Natural killer cell treated with Interleukin-12 subunit alpha and Interleukin-12 subunit beta and Interleukin-15 and Interleukin-18, amount 100 ng/mL, for 72 hours (primary cell): ENCODE measurements at regions not wholly inside any gene's neighbourhood (a gene's known extent, or its start where the extent isn't known, plus 50 kb on each side); places are given as distances from the start of the nearest gene placed in this dataset.

Experiments used
- ATAC-seq, 2 donors: fragments of 150-1000 bp; cut with Tn5 transposase in 1 of 2; sonication (Bioruptor Pico), chemical (Tn5 transposase) in 1 of 2; 2 replicates each; pipeline ENCODE4 v1.10.0; 2021
- DNase-seq: peaks from one replicate; pipeline ENCODE4 v3.0.0; 2022; ENCODE audit warnings: low spot score
- H3K27ac Mint-ChIP-seq, 2 donors: 1 replicate in 1 of 2; 2 replicates in 1 of 2; pipeline ENCODE4 v1.8.0; 2022; ENCODE audit warnings: mixed read lengths in 2 of 2, mild to moderate bottlenecking in 1 of 2, moderate library complexity in 1 of 2
- H3K27me3 Mint-ChIP-seq, 2 donors: 1 replicate in 1 of 2; 2 replicates in 1 of 2; pipeline ENCODE4 v1.8.0; 2022; ENCODE audit warnings: mixed read lengths in 2 of 2
- H3K36me3 Mint-ChIP-seq: one replicate; pipeline ENCODE4 v1.8.0; 2022; ENCODE audit warnings: mixed read lengths
- H3K4me1 Mint-ChIP-seq, 2 donors: 1 replicate in 1 of 2; 2 replicates in 1 of 2; pipeline ENCODE4 v1.8.0; 2022; ENCODE audit warnings: low read depth in 2 of 2, mixed read lengths in 2 of 2, mild to moderate bottlenecking in 1 of 2
- H3K4me3 Mint-ChIP-seq: one replicate; pipeline ENCODE4 v1.8.0; 2022; ENCODE audit warnings: mixed read lengths
- H3K9me3 Mint-ChIP-seq: 2 replicates; pipeline ENCODE4 v1.8.0; 2022; ENCODE audit warnings: mixed read lengths

- Mint-ChIP-seq H3K27me3 (peaks cover 14 to 36% of the 10 kb centered on the region in 2 donors), H3K9me3 (no peaks in the 10 kb centered on the region), H3K36me3 (no peaks in the 10 kb centered on the region), H3K4me1 (no peaks in the 10 kb centered on the region), H3K27ac (no peak overlapping the region), H3K4me3 (no peak overlapping the region)
- ATAC-seq (no peak), DNase-seq (no peak)
Observed at GRCh38 chr5:169439362-169439761, 138.4 kb upstream of the SLIT3 start.

DNA sequence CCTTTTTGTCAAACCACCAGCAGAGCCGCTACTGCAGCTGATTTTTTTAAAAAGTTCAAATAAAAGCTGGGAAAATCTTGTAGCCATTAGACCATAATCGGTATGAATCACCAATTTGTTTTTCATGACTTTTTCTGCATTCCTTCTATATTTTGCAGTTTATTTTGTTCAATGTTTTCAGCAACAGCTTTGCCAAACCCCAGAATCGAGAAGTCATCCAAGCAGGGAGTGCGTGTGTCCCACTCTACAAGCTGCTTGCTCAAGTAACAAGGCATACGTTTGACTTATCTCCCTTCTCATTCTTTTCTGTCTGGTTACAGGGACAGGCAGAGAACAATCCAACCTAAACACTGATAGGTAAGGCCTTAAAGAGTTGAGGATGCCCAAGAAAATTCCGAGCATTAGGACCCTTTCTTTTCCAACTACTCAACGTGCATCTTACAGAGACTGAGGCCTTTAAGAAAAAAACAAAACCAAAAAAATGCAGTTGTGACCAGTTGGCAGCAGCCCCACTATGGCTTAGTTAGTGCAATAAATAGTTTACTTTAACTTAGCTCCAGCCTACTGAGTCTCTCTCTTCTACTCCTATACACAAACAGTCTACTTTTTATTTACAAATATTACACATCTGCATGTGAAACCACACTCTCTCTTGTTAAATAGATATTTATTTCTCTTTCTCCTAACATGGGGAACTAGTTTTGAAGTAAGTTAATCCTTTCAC, 134.7 kb upstream of the SLIT3 start:
- ATAC-seq = no peak
- Mint-ChIP-seq H3K36me3 (no peaks in the 10 kb centered on the region), H3K4me1 (no peaks in the 10 kb centered on the region), H3K27ac (no peak overlapping the region), H3K9me3 (no peaks in the 10 kb centered on the region), H3K27me3 (peaks cover 20 to 39% of the 10 kb centered on the region in 2 donors), H3K4me3 (no peak overlapping the region)
- DNase-seq = no peak

- DNase-seq (no peak), ATAC-seq (no peak)
- Mint-ChIP-seq H3K36me3 (no peaks in the 10 kb centered on the region), H3K27ac (no peak overlapping the region), H3K4me3 (no peak overlapping the region), H3K9me3 (no peaks in the 10 kb centered on the region), H3K27me3 (peaks cover 12 to 20% of the 10 kb centered on the region in 2 donors), H3K4me1 (no peaks in the 10 kb centered on the region)
Observed at GRCh38 chr5:169433221-169433651, 132.3 kb upstream of the SLIT3 start.

DNA sequence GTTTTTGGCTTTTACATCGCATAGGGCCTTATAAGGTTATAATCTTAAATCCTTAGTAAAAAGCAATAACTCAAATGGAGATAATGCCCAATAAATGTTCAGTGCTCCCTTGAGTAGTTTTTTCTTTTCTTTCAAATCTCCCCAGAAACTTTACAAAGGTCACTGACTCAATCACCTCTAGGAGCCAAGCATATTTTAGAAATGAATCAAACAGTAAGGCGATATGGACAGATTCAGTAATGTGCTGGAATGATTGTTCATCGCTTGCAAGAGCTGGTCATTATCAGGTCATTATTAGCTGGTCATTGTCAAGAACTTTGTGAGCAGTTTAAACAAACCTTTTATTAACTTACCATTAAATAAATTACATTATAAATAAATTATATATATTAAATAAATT, 130.4 kb upstream of the SLIT3 start:
- Mint-ChIP-seq H3K9me3 (no peaks in the 10 kb centered on the region), H3K27me3 (peaks cover 7 to 11% of the 10 kb centered on the region in 2 donors), H3K4me3 (no peak overlapping the region), H3K36me3 (no peaks in the 10 kb centered on the region), H3K27ac (no peak overlapping the region), H3K4me1 (no peaks in the 10 kb centered on the region)
- ATAC-seq (no peak), DNase-seq (no peak)

DNA sequence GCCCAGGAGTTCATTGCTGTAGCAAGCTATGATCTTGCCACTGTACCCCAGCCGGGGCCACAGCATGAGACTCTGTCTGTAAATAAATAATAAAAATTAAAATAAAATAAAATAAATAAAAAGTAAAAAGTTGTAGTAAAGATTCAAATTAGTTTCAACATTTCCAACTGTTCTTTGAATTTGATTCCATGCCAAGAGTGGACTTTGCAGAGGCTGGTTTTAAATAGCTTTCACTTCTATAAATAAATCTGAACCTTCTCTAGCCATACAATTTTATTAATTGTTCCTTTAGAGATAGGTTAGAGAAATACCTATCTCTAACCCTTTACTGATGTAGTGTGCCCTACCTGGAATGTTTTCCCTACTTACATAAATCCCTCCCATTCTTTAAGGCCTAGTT, 129.7 kb upstream of the SLIT3 start:
- no peaks in the 10 kb centered on the region for H3K36me3 Mint-ChIP-seq
- no peak overlapping the region for H3K4me3 Mint-ChIP-seq
- H3K4me1 Mint-ChIP-seq = no peaks in the 10 kb centered on the region
- peaks cover 7 to 11% of the 10 kb centered on the region in 2 donors for H3K27me3 Mint-ChIP-seq
- ATAC-seq (no peak), DNase-seq (no peak)
- no peaks in the 10 kb centered on the region for H3K9me3 Mint-ChIP-seq
- no peak overlapping the region for H3K27ac Mint-ChIP-seq

DNA sequence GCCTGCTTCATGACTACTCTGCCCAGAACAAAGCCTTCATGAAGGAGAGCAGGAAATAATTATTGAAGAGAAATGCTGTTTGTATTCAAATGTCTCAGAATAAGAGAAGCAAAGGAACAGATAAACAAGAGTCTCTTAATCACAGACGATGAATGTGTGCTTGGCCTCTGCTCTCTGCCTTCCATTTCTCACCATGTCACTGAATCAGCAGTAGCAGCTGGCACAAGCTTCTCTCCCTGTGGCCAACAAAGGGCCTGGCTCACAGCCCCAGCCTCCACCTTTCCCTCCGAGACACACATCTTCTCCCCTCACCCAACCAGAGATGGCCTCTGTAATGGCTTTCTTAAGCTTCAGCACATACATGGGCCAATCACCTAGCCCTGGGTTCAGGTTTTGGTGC, 128.1 kb upstream of the SLIT3 start:
- DNase-seq (no peak), ATAC-seq (no peak)
- Mint-ChIP-seq H3K27me3 (peaks cover 7 to 11% of the 10 kb centered on the region in 2 donors), H3K9me3 (no peaks in the 10 kb centered on the region), H3K4me3 (no peak overlapping the region), H3K4me1 (no peaks in the 10 kb centered on the region), H3K27ac (no peak overlapping the region), H3K36me3 (no peaks in the 10 kb centered on the region)

DNA sequence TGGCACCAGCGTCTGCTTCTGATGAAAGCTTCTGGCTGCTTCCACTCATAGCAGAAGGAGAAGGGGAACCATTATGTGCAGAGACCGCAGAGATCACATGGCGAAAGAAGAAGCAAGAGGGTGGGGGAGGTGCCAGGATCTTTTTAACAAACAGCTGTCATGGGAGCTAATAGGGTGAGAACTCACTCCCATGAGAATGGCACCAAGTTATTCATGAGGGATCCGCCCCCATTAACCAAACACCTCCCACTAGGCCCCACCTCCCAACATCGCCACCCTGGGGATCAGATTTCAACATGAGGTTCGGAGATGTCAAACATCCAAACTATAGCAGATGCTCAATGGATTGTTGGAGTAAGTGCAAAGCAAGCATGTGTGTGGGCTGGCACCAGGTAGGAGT, 125.8 kb upstream of the SLIT3 start:
- Mint-ChIP-seq H3K4me3 (no peak overlapping the region), H3K27ac (no peak overlapping the region), H3K36me3 (no peaks in the 10 kb centered on the region), H3K9me3 (no peaks in the 10 kb centered on the region), H3K4me1 (no peaks in the 10 kb centered on the region), H3K27me3 (peaks cover 0 to 2% of the 10 kb centered on the region in 2 donors)
- ATAC-seq (no peak), DNase-seq (no peak)

DNA sequence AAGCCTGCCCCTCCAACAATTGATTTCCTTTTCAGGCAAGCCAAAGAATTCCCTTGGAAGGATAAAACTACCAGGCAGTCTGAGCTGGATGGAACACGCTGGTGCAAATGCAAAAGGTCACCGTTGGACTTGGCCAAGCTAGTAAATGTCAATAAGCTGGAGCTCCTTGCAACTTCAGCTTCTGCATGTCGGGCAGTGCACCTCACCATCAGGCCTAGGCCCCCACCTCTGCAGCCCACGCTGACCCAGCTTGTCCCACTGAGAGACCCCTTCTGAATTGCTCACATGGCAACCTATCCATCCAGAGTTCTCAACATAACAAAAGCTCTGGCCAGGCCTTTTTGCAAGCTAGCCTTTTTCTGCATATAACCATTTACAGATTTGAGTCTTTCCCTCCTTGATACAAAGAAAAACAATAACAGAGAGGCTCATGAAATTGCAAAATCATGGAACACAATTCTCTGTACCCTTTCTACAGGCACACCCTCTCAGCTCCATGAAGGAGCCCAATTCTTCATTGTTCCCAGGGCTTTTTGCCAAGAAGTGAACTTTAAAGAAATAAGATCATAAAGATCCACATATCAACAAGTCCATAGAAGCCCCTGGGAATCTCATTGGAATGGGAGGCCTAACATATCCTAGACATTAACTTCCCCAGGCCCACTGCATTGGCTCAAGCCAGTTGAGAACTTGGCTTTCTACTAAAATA, 123.9 kb upstream of the SLIT3 start:
- H3K27me3 Mint-ChIP-seq = peaks cover 0 to 4% of the 10 kb centered on the region in 2 donors
- H3K4me3 Mint-ChIP-seq = no peak overlapping the region
- H3K36me3 Mint-ChIP-seq = no peaks in the 10 kb centered on the region
- H3K9me3 Mint-ChIP-seq = no peaks in the 10 kb centered on the region
- H3K4me1 Mint-ChIP-seq = no peaks in the 10 kb centered on the region
- DNase-seq (no peak), ATAC-seq (no peak)
- no peak overlapping the region for H3K27ac Mint-ChIP-seq

DNA sequence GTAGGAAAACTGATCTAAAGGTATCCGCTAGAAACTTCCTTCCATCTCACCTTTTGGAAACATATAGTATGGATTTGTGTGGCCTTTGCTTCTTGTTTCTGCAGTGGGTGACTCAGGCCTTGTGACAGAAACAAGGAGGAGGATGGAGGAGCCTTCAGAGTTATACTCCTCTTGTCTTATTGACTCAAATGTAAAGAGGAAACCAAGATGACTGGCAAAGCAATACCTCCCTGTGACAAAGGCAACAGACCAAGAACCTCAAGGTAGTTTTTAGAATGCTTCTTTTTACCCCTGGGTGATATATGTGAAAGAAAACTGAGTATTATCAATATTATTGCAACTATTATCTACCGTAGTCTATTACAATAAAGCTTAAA, 123.3 kb upstream of the SLIT3 start:
- H3K4me1 Mint-ChIP-seq = no peaks in the 10 kb centered on the region
- peaks cover 0 to 5% of the 10 kb centered on the region in 2 donors for H3K27me3 Mint-ChIP-seq
- no peak for ATAC-seq
- no peak overlapping the region for H3K4me3 Mint-ChIP-seq
- no peaks in the 10 kb centered on the region for H3K36me3 Mint-ChIP-seq
- no peak for DNase-seq
- H3K27ac Mint-ChIP-seq = no peak overlapping the region
- H3K9me3 Mint-ChIP-seq = no peaks in the 10 kb centered on the region

DNA sequence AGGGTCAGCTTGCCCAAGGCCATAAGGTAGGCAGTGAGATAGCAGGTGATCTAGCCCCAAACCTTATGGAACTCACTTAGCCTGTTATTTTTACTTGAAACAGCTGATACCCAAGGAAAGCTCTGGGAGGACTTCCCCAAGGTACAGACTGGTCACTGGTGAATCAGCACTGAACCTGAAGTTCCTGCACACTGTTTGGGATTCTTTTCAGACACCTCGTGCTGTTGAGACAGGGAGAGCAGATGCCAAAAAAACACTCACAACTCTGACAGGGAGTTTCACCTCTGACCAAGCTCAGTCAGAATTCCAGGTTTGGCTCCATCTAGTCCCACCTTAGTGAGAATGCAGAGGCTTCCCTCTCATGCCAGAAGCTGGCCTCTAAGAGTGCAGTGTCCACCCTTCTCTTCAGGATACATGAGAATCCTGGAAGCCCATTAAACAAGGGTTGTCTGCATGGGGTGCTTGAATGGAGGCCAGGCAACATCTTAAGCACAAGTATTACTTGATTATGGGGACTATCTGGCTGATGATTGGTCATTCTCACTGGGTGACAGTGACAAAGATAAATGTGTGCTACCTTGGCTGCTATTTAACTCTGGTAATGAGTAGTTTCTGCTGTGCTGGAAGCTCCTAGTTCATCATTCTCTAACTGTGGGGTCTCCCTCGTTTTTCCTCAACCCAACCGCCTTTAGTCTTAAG, 122.8 kb upstream of the SLIT3 start:
- no peak overlapping the region for H3K4me3 Mint-ChIP-seq
- DNase-seq = no peak
- ATAC-seq = no peak
- H3K4me1 Mint-ChIP-seq = no peaks in the 10 kb centered on the region
- H3K9me3 Mint-ChIP-seq = no peaks in the 10 kb centered on the region
- H3K27me3 Mint-ChIP-seq = peaks cover 0 to 5% of the 10 kb centered on the region in 2 donors
- H3K36me3 Mint-ChIP-seq = no peaks in the 10 kb centered on the region
- no peak overlapping the region for H3K27ac Mint-ChIP-seq

GRCh38 chr5:169422087-169422486, 121.1 kb upstream of the SLIT3 start:
- Mint-ChIP-seq H3K9me3 (no peaks in the 10 kb centered on the region), H3K36me3 (no peaks in the 10 kb centered on the region), H3K4me3 (no peak overlapping the region), H3K27ac (no peak overlapping the region), H3K4me1 (no peaks in the 10 kb centered on the region), H3K27me3 (peaks cover 0 to 5% of the 10 kb centered on the region in 2 donors)
- DNase-seq (no peak), ATAC-seq (no peak)

DNA sequence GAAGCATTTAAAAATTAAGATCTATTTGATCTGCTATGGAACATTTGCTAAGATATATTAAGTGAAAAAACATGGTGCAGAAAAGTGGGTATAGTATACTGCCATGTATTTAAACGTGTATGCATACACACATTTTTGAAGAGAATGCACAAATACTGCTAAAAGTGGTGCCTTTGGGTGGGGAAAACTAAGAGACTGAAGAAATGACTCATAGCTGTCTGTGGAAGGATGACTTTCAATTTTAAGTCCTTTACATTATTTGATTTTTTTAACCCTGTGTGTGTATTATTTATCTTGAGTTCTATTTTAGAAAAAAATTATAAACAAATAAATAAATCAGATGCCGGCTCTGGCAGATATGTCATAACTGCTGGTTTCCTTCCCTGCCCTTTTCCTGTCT, 120.7 kb upstream of the SLIT3 start:
- H3K4me1 Mint-ChIP-seq = no peaks in the 10 kb centered on the region
- no peak overlapping the region for H3K4me3 Mint-ChIP-seq
- no peaks in the 10 kb centered on the region for H3K36me3 Mint-ChIP-seq
- H3K27ac Mint-ChIP-seq = no peak overlapping the region
- ATAC-seq (no peak), DNase-seq (no peak)
- H3K9me3 Mint-ChIP-seq = no peaks in the 10 kb centered on the region
- H3K27me3 Mint-ChIP-seq = peaks cover 3 to 5% of the 10 kb centered on the region in 2 donors

DNA sequence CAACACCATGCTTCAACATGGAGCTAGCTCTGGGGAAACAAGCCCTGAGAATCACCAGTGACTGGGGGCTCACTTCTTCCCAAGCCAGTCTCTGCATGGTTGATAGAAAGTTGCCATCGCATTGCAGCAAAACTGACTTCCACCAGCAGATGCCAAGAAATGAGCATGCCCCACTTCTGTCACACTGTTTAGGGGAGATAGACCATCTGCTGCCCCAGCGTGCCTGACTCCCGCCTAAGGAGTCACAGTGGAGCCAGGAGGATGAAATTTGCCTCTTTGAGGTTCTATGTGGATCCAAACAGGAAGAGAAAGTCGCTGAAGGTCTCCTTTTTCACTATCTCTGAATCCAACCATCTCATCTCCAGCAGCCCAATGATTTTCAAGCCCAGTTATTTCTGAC, 116.7 kb upstream of the SLIT3 start:
- no peak for DNase-seq
- Mint-ChIP-seq H3K4me3 (no peak overlapping the region), H3K4me1 (no peaks in the 10 kb centered on the region), H3K9me3 (no peaks in the 10 kb centered on the region), H3K36me3 (no peaks in the 10 kb centered on the region), H3K27me3 (peaks cover 4 to 7% of the 10 kb centered on the region in 2 donors), H3K27ac (no peak overlapping the region)
- ATAC-seq = no peak

DNA sequence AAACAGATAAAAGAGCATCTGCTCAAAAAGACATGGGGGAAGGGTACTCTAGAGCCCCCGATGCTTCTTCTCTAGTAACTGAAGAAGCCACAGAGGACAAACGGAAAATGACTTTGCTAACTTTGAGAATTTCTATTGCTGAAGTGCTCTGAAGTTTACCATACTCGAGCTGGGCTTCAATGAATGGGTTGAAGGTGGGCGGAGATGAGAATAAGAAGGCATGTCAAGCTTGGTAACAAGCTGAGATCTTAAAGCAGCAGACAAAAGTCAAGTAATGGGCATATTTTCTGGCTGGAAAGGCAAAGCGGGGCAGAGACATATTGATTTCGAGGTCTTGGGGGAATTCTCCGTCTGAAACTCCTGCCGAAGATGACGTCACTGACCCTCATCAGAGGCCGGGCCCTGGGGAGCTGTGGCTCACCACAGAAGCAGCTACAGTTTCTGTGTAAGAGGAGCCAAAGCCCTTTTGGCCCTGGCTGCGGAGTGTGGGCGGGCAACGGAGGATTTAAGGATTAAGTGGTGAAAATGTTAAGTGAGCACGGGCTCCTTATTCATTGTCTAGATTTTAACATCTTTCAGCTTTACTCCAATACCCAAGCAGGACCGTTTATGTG, 115.8 kb upstream of the SLIT3 start:
- H3K9me3 Mint-ChIP-seq = no peaks in the 10 kb centered on the region
- DNase-seq (no peak), ATAC-seq (no peak)
- no peak overlapping the region for H3K4me3 Mint-ChIP-seq
- peaks cover 3 to 7% of the 10 kb centered on the region in 2 donors for H3K27me3 Mint-ChIP-seq
- no peaks in the 10 kb centered on the region for H3K4me1 Mint-ChIP-seq
- H3K36me3 Mint-ChIP-seq = no peaks in the 10 kb centered on the region
- H3K27ac Mint-ChIP-seq = no peak overlapping the region
